Ovary (tissue), 7 donors: ENCODE measurements at regions not wholly inside any gene's neighbourhood (a gene's known extent, or its start where the extent isn't known, plus 50 kb on each side); places are given as distances from the start of the nearest gene placed in this dataset.

Experiments used
- DNase-seq, 5 donors: peaks; one replicate each; pipeline ENCODE4 v3.0.0-alpha.2; 2019 to 2020
- H3K27ac ChIP-seq, 2 donors: fragments of 200-600 bp; one replicate each; pipeline versions ENCODE4 v1.5.1 to v1.8.0; 2019 to 2022
- H3K27me3 ChIP-seq: fragments of 200-600 bp; one replicate; pipeline ENCODE4 v1.8.0; 2022
- H3K36me3 ChIP-seq: fragments of 200-600 bp; sonication (generic); one replicate; pipeline ENCODE4 v1.5.1; 2019
- H3K4me1 ChIP-seq: one replicate; pipeline ENCODE4 v1.8.1; 2013; ENCODE audit warnings: mild to moderate bottlenecking, moderate library complexity; ENCODE audit not compliant: insufficient read depth
- H3K4me3 ChIP-seq: fragments of 200-600 bp; sonication (generic); one replicate; pipeline ENCODE4 v1.5.1; 2017
- H3K9me3 ChIP-seq, 2 donors: fragments of 200-600 bp in 1 of 2; sonication (generic) in 1 of 2; one replicate each; pipeline versions ENCODE4 v1.5.1 to v1.8.1; 2013 to 2019; ENCODE audit warnings: mild to moderate bottlenecking in 1 of 2, moderate library complexity in 1 of 2
- EP300 ChIP-seq: sonication (generic); formaldehyde crosslinking; IDR thresholded peaks from one replicate; pipeline ENCODE4 v1.6.1; 2017; ENCODE audit warnings: antibody characterized with exemption
- POLR2A ChIP-seq: fragments of 450-650 bp; IDR thresholded peaks from one replicate; pipeline ENCODE4 v1.6.1; 2017; ENCODE audit warnings: antibody characterized with exemption, mild to moderate bottlenecking, moderate library complexity
- WGBS, 3 donors: extraction: QIAGEN DNeasy Blood & Tissue Kit in 1 of 3; methylation state at CpG; one replicate each; pipeline versions ENCODE4 v1.1.5 to v1.1.7; 2013 to 2017; 5-methylcytosine and 5-hydroxymethylcytosine counted together
- intact Hi-C, 4 donors: fragments of 100-400 bp; cut with DNase I; formaldehyde crosslinking; loops; one replicate each; pipeline versions ENCODE4 v1.11.0 to v1.15.1; 2022 to 2023
- TF ChIP-seq, protein P1 (sequence below), 3 donors: fragments of 450-650 bp in 2 of 3; fragments of 200-600 bp in 1 of 3; IDR thresholded peaks; one replicate each; pipeline versions ENCODE4 v1.5.1 to v1.8.0; 2016 to 2022; ENCODE audit warnings: antibody characterized with exemption in 3 of 3, mild to moderate bottlenecking in 1 of 3
- donor health status: DM: no; HTN: no; CAD: no; lungs with moderate emphysema.
- donor health status: DM: no; HTN: no; CAD: no.
- donor health status: Bipolar disorder and iron deficiency.
- donor health status: DM: no; HTN: no; CAD: no.
- donor health status: DM: yes; HTN: yes; CAD: no.

DNA sequence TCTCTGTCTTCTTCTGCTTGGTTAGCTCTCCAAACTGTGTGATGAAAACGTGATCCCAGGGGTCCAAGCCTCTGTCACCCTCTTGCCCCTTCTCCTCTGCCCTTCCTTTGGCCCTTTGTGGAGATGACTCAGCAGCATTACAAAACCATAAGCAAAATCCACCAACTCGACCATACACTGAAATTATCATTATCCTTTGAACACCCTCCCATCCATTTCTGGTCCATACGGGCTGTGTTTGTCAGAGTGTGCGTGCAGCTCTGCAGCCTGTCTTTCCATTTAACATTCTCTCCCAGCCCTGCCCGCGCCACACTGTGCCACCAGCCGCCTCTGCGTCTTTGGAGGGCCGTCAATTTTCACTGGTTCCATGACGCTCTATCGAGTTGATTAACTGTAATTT lies 69.2 kb downstream of the SLC25A47 start:
- DNase-seq = no peak
- Histone ChIP-seq H3K36me3 (no peaks in the 10 kb centered on the region), H3K4me1 (peaks cover 15% of the 10 kb centered on the region), H3K4me3 (no peak overlapping the region), H3K27ac (peak overlapping the region in 1 of 2 donors; percentile 28), H3K9me3 (no peaks in the 10 kb centered on the region), H3K27me3 (no peaks in the 10 kb centered on the region)
- TF ChIP-seq EP300 = no peak
- TF ChIP-seq, protein P1, sequence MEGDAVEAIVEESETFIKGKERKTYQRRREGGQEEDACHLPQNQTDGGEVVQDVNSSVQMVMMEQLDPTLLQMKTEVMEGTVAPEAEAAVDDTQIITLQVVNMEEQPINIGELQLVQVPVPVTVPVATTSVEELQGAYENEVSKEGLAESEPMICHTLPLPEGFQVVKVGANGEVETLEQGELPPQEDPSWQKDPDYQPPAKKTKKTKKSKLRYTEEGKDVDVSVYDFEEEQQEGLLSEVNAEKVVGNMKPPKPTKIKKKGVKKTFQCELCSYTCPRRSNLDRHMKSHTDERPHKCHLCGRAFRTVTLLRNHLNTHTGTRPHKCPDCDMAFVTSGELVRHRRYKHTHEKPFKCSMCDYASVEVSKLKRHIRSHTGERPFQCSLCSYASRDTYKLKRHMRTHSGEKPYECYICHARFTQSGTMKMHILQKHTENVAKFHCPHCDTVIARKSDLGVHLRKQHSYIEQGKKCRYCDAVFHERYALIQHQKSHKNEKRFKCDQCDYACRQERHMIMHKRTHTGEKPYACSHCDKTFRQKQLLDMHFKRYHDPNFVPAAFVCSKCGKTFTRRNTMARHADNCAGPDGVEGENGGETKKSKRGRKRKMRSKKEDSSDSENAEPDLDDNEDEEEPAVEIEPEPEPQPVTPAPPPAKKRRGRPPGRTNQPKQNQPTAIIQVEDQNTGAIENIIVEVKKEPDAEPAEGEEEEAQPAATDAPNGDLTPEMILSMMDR (IDR thresholded peaks at IDR 0.05) = no peak
- TF ChIP-seq POLR2A = no peak
- 61 to 76% (median 63%) methylated on average over 11 of the region's 11 CpGs for WGBS, 3 donors
- intact Hi-C loops = no loop called here

DNA sequence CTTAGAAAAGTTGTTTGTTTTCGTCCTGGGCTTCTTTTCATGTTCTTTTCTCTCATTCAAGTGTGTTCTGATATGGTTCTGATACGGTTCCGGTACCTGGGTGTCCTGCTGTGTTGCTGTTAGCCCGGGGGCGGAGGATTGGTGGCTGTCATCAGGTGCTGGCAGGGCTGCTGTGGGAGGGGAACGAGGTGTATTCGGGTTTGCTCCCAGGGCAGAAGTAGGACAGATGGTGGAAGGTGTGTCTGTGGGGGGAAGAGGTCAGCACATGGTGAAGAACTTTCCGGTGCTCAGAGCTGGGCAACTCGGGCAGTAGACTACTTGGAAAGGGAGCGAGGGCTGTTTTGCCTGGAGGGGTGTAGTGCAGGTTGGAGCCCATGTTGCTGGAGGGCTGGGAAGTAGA lies 70.2 kb downstream of the SLC25A47 start:
- intact Hi-C loops = no loop called here
- Histone ChIP-seq H3K9me3 (no peaks in the 10 kb centered on the region), H3K4me3 (no peak overlapping the region), H3K4me1 (peaks cover 15% of the 10 kb centered on the region), H3K27ac (no peak overlapping the region), H3K27me3 (no peaks in the 10 kb centered on the region), H3K36me3 (no peaks in the 10 kb centered on the region)
- TF ChIP-seq, protein P1 (IDR thresholded peaks at IDR 0.05) = no peak
- TF ChIP-seq POLR2A = no peak
- no peak for DNase-seq
- WGBS, 3 donors = 87 to 92% (median 89%) methylated on average over 10 of the region's 10 CpGs

DNA sequence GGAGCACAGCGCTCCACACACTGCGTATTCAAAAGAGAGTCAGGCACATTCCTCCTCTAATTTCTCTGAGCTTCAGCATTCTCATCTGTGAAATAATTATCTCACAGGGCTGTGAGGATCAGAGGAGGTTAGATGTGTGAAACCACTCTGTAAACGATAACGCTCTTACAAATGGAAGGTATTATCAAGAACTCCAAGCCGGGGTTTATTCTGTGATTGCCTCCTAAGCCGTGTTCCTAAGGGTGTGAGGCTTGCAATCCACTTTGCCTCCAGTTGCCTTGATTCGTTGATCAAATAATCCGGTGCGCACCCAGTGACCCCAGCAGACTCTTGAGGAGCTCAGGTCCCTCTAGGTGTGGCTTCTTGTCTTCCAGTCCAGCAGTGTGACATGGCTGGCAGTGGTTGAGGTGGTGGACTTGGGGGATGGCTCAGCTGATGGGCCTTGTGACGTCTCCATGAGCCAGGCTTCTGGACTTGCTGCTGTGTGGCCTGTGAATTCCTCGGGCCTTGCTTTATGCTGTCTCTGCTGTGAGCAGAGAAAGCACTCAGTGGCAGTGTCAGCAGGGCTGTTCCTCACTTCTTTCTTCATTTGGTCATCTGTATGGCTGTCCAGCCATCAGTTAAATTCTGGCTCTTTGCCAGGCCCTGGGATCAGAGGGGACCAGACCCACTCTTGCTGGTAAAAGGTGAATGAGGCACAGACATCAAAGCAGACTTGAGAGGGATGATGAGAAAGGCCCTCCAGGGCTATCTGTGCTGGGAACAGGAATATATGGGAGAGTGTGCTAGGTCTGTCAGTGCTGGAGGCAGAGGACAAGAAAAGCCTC lies 71.0 kb downstream of the SLC25A47 start:
- 97 to 98% (median 98%) methylated on average over 11 of the region's 11 CpGs for WGBS, 3 donors
- no peak for TF ChIP-seq EP300
- TF ChIP-seq, protein P1 (IDR thresholded peaks at IDR 0.05) = no peak
- no peak for TF ChIP-seq POLR2A
- intact Hi-C loops = no loop called here
- no peaks in the 10 kb centered on the region for H3K27me3 ChIP-seq
- DNase-seq = no peak
- no peaks in the 10 kb centered on the region for H3K9me3 ChIP-seq
- H3K4me1 ChIP-seq = peaks cover 15% of the 10 kb centered on the region
- H3K36me3 ChIP-seq = no peaks in the 10 kb centered on the region
- H3K27ac ChIP-seq = no peak overlapping the region
- no peak overlapping the region for H3K4me3 ChIP-seq

DNA sequence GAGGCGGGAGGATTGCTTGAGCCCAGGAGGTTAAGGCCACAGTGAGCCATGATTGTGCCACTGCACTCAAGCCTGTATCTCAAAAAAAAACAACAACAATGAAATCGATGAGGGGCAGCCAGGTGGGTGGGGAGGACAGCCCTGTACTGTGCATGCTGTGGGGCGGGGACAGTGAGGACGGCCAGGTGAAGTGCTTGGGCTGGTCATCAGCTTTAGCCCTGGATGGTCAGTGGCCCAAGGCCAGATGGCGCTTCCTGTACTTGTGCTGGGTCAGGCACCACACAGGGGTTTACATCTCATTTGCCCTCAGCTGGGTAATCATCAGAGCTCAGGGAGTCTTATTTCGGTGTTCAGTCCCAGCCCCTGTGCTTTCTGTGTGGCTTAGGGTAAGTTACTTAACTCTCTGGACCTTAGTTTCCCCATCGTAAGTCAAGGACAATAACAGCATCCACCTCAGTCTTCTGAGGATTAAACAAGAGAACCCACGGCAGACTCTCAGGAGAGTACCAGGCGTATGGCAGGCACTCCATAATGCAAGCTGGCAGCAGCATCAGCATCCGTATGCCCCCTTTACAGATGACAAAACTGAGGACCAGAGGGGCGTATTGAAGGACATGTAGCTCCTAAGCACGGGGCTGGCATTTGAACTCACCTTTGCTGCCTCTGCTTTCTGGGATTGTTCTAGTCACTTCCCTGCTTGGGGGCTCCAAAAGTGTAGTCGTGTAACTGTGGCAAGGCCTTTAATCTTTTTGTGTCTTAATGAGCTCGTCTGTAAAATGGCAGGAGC lies 71.9 kb downstream of the SLC25A47 start:
- no peaks in the 10 kb centered on the region for H3K36me3 ChIP-seq
- no peaks in the 10 kb centered on the region for H3K9me3 ChIP-seq
- no peak overlapping the region for H3K4me3 ChIP-seq
- TF ChIP-seq POLR2A = no peak
- TF ChIP-seq, protein P1 (IDR thresholded peaks at IDR 0.05) = no peak
- no peak for TF ChIP-seq EP300
- no peak overlapping the region for H3K27ac ChIP-seq
- 91 to 93% (median 93%) methylated on average over 14 of the region's 14 CpGs for WGBS, 3 donors
- DNase-seq = no peak
- H3K4me1 ChIP-seq = peaks cover 12% of the 10 kb centered on the region
- intact Hi-C loops = no loop called here
- H3K27me3 ChIP-seq = no peaks in the 10 kb centered on the region
